H1 (cell line): ENCODE measurements at regions not wholly inside any gene's neighbourhood (a gene's known extent, or its start where the extent isn't known, plus 50 kb on each side); places are given as distances from the start of the nearest gene placed in this dataset.

Experiments
- CBX8 ChIP-seq: fragments of 300-800, 300-1000 bp; sonication (generic); IDR thresholded peaks from 2 replicates; pipeline ENCODE4 v1.7.1; 2016; ENCODE audit warnings: low read depth, low read length, borderline replicate concordance
- CEBPB ChIP-seq: IDR thresholded peaks from 2 replicates; pipeline ENCODE4 v1.6.1; 2012; ENCODE audit warnings: low read depth, low read length
- EZH2 ChIP-seq: fragments of 200-600 bp; sonication (generic); IDR thresholded peaks from 2 replicates; pipeline ENCODE4 v1.7.1; 2012; ENCODE audit warnings: low read depth, mild to moderate bottlenecking, moderate library complexity, low read length, inconsistent platforms; ENCODE audit not compliant: severe bottlenecking
- HDAC2 ChIP-seq, 2 experiments: fragments of 300-600 bp in 1 of 2; sonication (generic) in 1 of 2; IDR thresholded peaks; 2 replicates each; pipeline ENCODE4 v1.6.1; 2011 to 2012; ENCODE audit warnings: low read depth in 2 of 2, low read length in 2 of 2, mild to moderate bottlenecking in 2 of 2, moderate library complexity in 2 of 2, borderline replicate concordance in 1 of 2, inconsistent platforms in 1 of 2
- KDM4A ChIP-seq: IDR thresholded peaks from one replicate; pipeline ENCODE4 v1.7.1; 2012; ENCODE audit warnings: low read depth, mild to moderate bottlenecking, moderate library complexity, low read length, inconsistent platforms; ENCODE audit not compliant: severe bottlenecking
- SP1 ChIP-seq: IDR thresholded peaks from 2 replicates; pipeline ENCODE4 v1.6.1; 2011; ENCODE audit warnings: low read depth, low read length

DNA sequence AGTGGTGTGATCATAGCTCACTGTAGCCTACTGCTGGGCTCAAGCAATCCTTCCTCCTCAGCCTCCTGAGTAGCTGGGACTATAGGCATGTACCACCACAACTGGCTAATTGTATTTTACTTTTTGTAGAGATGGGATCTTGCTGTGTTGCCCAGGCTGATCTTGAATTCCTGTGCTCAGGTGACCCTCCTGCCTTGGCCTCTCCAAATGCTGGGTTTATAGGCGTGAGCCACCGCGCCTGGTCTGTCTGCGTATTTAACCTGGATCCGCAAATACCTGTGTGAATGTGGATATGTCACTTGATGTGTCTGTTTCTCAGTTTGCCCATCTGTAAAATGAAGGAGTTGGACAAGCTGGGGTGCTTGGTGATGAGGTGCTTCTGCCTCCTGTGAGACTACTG lies 123.9 kb downstream of the BAMBI start (continued):
- TF ChIP-seq EZH2 (no peak), HDAC2 (IDR thresholded peaks at IDR 0.05; ENCODE audit: borderline replicate concordance in 1 of 2, low read depth in 2 of 2, low read length in 2 of 2) (no peak), KDM4A (no peak), CEBPB (no peak), CBX8 (no peak), SP1 (no peak)
